ENCODE measurements at regions not wholly inside any gene's neighbourhood (a gene's known extent, or its start where the extent isn't known, plus 50 kb on each side); places are given as distances from the start of the nearest gene placed in this dataset.

DNA sequence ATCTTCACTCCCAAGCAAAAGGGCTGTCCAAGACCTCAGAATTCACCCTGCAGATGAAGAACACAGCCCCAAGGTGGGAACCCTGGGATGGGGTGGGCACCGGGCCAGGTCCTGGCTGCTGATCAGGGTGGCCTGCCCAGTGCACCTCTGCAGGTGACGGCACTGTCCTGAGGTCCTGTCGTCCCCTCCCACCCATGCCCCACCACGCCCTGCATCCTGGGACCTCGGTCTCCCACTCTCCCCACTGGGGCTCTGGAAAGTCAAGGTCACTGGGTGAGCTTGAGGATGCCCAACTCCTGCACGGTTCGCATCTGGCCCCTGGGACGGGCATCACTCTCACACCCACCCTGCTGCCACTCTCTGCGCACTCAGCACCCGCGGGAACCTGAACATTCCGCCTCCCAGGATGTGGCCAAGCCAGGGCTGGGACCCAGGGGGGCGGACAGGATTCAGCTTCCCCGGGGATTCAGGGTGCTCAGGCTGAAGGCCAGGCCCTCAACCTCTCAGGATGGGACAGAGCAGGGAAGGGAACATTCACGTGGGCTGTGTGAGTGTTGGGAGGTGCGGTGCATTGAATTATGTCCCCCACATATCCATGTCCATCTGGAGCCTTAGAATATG, 115.9 kb downstream of the CPZ start:
- peaks cover 0 to 17% (median 13%) of the 10 kb centered on the region in 3 donors for H3K9me3 Mint-ChIP-seq
- H3K27ac Mint-ChIP-seq, result no peak overlapping the region
- peaks cover 1% of the 10 kb centered on the region for H3K36me3 Mint-ChIP-seq
- no peaks in the 10 kb centered on the region for H3K4me1 Mint-ChIP-seq
- H3K4me3 Mint-ChIP-seq, result no peak overlapping the region
- H3K27me3 Mint-ChIP-seq, result no peaks in the 10 kb centered on the region

DNA sequence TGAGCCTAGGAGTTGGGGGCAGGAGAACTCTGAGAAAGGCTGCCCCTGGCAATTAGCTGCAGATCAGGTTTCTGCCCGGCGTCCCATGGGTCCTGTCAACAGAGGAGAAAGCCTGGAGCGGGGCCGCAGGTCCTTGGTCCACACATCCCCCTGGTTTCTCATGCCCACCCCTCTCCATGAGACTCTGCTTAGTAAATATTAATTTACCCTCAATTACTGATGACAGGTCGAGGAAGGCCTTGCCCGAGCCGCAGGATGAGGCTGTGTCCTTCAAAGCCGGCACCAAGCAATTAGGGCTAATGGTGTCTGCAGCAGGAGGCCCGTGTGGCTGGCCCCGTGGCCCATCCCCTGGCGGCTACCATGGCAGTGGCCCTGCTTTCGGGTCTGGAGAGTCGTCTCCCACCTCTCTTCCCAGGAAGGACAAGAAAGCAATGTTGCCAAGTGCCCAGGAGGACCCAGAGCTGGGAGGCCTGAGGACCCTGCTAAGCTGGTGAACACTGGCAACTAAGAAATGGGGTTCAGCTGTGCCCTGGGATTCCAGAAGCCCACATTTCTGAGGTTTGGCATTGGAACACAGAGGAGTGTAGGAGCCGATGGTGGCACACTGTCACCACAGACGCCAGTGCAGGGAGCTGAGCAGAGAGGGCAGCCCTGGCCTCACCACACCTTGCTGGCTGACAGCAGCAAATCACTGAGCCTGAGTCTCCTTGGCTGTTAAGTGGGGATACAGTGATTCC, 114.6 kb downstream of the CPZ start:
- H3K36me3 Mint-ChIP-seq, result peaks cover 1% of the 10 kb centered on the region
- H3K27ac Mint-ChIP-seq, result no peak overlapping the region
- no peaks in the 10 kb centered on the region for H3K4me1 Mint-ChIP-seq
- H3K9me3 Mint-ChIP-seq, result peaks cover 0 to 7% (median 0%) of the 10 kb centered on the region in 3 donors
- no peak overlapping the region for H3K4me3 Mint-ChIP-seq
- H3K27me3 Mint-ChIP-seq, result no peaks in the 10 kb centered on the region

DNA sequence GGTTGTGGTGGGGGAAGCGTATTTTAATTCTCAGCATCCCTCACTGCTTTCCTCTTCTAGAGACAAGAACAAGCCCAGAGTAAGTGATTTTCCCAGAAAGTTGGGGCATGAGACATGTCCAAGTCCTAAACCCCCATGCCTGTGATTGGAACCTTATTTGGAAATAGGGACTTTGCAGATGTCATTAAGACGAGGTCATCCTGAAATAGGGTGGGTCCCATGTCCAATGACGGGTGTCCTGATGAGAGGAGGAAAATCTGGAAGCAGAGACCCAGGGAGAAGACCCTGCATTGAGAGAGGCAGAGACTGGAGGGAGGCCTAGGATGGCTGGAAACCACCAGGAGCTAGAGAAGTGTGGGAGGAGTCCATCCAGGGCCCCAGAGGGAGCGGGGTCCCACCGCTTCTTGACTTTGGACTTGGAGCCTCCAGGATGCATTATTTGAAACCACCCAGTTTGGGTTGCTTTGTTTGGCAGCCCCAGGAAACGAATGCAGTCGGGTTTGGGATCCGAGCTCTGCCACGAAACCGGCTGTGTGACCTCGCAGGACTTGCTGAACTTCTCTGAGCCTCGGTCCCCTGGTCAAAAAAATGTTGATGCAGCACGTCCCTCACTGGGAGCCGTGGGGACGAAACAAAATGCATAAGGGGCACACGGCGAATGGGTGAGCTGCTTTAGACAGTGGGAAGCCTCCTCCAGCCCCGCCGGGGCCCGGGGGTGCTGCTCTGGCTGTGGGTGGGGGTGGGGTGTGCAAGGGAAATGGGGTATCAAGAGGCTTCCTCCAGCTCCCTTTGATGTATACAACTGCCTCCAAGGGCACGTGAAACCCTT, 113.9 kb downstream of the CPZ start:
- Mint-ChIP-seq H3K27ac (no peak overlapping the region), H3K36me3 (peaks cover 1% of the 10 kb centered on the region), H3K9me3 (peaks cover 0 to 7% (median 0%) of the 10 kb centered on the region in 3 donors), H3K4me1 (no peaks in the 10 kb centered on the region), H3K27me3 (no peaks in the 10 kb centered on the region), H3K4me3 (no peak overlapping the region)

DNA sequence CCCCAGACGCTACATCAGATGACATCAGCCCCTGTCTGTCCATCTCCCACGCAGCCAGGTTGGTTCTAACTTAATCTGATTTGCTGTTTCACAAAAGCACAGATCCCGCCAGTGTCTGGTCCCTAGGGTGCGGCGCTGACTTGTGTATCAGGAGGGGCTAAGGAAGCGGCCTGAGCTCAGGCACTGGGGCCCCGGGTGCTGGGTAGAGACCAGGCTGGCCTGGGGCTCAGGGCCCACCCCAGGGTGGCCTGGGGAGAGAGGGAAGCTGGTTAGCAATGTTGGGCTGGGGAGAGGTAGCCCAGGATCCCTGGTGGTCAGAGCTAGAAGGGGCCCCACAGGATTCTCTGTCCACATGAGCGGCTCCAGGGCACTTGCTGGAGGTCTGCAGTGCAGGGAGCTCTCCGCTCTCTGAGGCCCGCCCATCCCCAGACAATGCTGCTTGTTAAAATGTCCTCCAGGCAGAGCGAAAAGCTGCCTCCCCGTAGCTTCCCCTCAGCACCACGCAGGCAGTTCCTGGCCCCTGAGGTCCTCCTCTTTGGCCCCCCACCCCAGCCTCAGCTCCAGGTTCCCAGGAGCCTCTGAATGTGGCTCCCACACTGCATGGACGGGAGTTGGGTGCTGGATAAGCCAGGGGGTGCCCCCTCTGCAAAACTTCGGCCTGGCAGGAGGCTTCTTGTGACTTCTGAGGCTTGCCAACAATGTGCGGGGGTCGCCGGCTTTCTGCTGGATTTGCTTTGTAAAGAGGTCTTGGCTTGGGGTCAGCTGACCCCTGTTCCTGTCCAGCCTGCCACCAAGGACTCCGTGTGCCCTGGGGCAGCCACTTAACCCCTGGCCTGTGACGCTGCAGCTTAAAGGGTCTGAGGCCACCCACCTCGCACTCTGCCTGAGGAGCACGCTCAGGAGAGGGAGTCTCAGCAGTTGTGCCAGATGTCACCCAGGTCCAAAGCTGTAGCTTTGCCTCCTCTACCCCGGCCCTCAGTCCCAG, 112.9 kb downstream of the CPZ start:
- Mint-ChIP-seq H3K27me3 (no peaks in the 10 kb centered on the region), H3K27ac (no peak overlapping the region), H3K36me3 (peaks cover 1% of the 10 kb centered on the region), H3K9me3 (peaks cover 0 to 3% (median 0%) of the 10 kb centered on the region in 3 donors), H3K4me3 (no peak overlapping the region), H3K4me1 (no peaks in the 10 kb centered on the region)

DNA sequence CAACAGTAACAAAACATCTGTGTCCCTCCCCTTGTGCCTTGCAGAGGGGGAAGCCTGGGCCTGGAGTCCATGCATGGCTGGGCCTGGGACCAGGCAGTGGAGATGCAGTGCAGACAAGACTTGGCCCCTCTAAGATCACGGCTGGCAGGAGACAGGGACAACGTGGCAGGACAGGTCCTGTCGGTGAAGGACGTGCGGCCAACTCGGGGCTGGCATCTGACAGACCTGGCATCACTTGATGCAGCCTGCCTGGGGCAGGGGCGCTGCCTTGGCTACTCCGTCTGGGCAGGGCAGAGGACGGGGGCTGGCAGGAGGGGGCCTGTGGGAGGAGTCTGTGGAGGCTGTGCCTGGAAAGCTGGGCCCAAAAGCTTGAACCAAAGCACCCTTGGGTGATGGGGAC, 112.1 kb downstream of the CPZ start:
- H3K4me1 Mint-ChIP-seq, result no peaks in the 10 kb centered on the region
- H3K4me3 Mint-ChIP-seq, result no peak overlapping the region
- H3K36me3 Mint-ChIP-seq, result peaks cover 1% of the 10 kb centered on the region
- peaks cover 0 to 3% (median 0%) of the 10 kb centered on the region in 3 donors for H3K9me3 Mint-ChIP-seq
- no peak overlapping the region for H3K27ac Mint-ChIP-seq
- no peaks in the 10 kb centered on the region for H3K27me3 Mint-ChIP-seq

DNA sequence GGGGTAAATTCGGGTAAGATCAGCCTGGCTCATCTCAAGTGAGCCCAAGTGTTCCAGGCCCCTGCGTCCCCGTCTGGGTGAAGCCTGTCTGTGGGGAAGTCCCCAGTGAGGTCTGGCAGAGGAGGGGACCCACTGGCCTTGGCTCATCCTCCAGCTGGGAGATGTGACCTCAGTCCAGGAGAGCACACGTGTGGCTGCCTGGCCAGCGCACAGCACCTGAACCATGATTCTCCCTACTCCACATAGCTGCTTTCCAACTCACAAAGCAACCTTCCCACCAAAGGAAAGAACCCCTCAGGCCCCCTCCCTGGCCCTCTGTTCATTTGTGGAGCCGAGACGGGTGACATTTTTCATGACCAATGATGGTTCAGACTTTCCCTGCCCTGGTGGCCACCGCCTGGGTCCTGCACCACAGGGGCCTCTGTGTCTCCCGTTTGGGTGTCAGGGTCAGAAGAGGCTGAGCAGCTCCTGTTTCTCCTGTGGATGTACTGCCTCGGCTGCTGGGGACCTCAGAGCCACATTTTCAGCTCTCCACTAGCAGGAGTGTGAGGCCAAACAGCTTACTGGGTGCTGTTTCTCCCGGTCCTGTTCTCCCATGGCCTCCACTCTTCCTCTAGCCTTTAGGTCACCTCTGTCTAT, 111.4 kb downstream of the CPZ start:
- H3K9me3 Mint-ChIP-seq, result peaks cover 0 to 3% (median 0%) of the 10 kb centered on the region in 3 donors
- H3K36me3 Mint-ChIP-seq, result peaks cover 1% of the 10 kb centered on the region
- no peak overlapping the region for H3K27ac Mint-ChIP-seq
- H3K27me3 Mint-ChIP-seq, result no peaks in the 10 kb centered on the region
- H3K4me3 Mint-ChIP-seq, result no peak overlapping the region
- H3K4me1 Mint-ChIP-seq, result no peaks in the 10 kb centered on the region

DNA sequence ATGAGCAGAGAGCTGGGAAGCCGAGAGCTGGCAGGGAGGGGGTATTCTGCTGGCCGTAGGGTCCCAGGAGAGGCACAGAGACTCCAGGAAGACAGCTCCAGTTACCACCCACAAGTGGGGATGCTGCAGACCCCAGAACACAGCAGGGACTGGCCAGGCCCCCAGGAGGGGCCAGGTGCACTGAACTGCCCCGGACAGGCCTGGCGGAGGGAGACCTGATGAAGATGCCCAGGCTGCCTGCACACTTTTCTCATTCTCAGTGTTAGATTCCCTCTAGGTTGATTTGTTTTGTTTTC, 110.8 kb downstream of the CPZ start:
- Mint-ChIP-seq H3K27ac (no peak overlapping the region), H3K4me3 (no peak overlapping the region)

DNA sequence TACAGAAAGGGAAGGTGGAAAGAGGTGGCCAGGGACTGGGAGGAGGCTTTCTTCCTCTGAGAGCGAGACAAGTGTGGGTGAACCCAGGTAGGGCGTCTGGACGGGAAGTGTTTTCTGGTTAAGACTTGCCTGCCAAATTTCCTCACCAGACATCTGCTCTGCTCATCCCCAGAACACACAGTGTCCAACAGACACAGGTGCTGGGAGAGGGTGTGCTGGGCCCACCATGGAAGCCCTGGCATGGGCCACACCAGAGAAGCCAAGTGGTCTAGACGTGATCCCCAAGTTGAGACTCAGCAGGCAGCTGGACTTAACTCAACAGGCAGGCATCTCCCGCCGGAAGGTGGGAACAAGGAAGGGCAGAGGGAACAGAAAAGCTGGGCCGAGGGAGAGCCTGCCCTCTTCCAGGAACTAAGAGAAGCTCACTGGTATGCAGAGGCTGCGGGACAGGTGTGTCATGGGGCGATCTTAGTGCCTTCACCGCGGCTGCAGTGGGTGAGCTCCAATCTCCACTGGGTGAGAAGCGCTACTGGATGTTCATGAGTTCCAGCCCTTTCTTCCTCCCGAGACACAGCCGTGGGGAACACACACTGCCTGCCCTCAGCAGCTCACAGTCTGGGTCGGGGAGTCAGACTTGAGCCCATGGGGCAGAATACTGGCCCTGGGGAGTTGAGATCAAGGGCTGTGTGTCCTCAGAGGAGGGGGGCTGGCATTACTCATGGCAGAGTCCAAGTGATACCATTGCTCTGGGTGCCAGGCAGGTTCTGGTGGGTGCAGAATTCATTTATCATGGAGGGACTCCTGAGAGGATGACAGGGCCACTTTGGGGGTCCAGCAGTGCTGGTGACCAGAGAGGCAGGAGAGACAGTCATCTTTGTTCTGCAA, 110.2 kb downstream of the CPZ start:
- Mint-ChIP-seq H3K4me3 (no peak overlapping the region), H3K4me1 (no peaks in the 10 kb centered on the region), H3K9me3 (peaks cover 0 to 4% (median 0%) of the 10 kb centered on the region in 3 donors), H3K27ac (no peak overlapping the region), H3K36me3 (no peaks in the 10 kb centered on the region), H3K27me3 (no peaks in the 10 kb centered on the region)

More for the DNA sequence above, 110.8 kb downstream of the CPZ start:
- Mint-ChIP-seq H3K27me3 (no peaks in the 10 kb centered on the region), H3K4me1 (no peaks in the 10 kb centered on the region), H3K36me3 (no peaks in the 10 kb centered on the region), H3K9me3 (peaks cover 0 to 3% (median 0%) of the 10 kb centered on the region in 3 donors)

DNA sequence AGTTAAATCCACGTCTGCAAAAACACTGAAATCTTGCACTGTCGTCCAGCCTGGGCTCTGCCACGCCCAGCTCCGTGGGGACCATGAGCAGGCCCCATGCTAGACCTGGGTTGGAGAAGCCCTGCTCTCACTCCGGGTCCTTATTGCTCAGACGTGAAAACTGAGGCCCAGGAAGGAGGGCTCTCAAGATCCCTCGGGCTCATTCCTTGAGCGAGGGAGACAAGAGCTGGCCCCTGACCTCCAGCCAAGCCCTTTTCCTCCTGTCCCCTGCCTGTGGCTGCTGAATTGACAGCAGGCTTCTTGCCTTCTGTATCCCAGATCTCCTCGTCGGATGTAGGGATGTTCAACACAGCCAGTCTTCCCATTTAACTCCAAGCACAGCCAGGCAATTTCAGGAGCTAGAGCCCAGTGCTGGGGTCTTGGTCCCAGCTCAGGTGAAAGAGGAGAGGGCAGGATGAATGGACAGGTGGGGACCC, 109.5 kb downstream of the CPZ start:
- Mint-ChIP-seq H3K27ac (no peak overlapping the region), H3K36me3 (no peaks in the 10 kb centered on the region), H3K4me1 (no peaks in the 10 kb centered on the region), H3K27me3 (no peaks in the 10 kb centered on the region), H3K4me3 (no peak overlapping the region), H3K9me3 (peaks cover 2 to 6% (median 4%) of the 10 kb centered on the region in 3 donors)

DNA sequence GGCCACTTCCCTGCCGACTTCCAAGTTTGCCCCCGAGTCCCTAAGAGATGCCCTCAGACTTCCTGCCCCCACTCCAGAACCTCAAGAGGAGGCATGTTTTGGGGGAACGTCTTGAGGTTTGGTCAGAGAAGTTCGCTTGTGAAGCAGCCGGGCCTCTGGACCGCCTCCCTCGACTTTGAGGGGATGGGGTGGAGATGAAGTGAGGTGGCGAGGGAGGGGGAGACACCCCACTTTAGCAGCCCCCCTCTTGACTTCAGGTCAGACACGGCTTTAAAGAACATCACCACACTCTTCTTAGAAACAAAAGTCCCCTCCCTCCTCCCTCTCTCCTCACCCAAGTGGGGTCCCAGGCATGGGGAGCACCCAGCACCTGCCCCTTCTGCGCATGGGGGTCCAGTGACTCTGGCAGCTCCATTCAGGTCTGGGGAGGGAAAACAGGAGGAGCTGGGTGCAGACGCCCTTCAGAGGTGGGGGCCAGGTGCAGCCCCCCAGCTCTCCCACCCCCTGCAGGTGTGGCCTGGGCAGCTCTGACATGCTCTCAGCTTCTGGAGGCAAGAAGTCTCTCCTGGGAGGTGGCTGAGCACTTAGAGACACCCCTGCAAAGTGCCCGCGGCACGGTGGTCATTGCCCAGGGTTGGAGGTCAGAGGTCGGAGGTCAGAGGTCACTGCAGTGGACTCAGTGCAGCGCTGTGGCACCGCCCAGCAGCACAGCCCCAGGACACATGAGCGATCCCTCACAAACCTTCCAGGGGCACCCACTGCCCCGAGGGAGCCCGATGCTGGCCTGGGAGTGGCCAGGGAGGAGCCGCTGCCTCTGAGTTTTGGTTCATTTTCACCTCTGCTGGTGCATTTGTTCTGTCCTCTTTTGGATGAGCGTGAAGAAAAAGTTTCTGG, 108.8 kb downstream of the CPZ start:
- H3K9me3 Mint-ChIP-seq, result peaks cover 2 to 6% (median 4%) of the 10 kb centered on the region in 3 donors
- H3K27me3 Mint-ChIP-seq, result no peaks in the 10 kb centered on the region
- no peak overlapping the region for H3K27ac Mint-ChIP-seq
- H3K4me1 Mint-ChIP-seq, result no peaks in the 10 kb centered on the region
- H3K36me3 Mint-ChIP-seq, result no peaks in the 10 kb centered on the region
- no peak overlapping the region for H3K4me3 Mint-ChIP-seq

DNA sequence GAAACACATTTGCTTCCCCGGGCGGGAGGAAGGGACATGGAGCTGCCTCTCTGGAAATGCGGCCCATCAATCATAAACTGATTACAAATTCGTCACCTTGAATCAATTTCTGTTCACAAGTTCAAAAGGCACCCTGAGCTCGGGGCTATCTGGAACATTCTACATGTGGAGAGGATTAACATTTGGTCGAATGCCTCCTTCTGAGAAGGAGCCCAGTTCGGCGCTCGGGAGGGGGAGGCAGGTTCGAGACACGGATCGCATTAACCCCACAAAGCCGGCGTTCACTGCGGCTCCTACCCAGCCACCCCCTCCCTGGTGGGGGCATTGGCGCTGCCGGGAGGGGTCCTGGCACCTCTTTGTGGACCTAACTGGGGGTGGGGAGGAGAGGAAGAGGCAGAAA, 108.0 kb downstream of the CPZ start:
- no peak overlapping the region for H3K4me3 Mint-ChIP-seq
- H3K36me3 Mint-ChIP-seq, result no peaks in the 10 kb centered on the region
- H3K9me3 Mint-ChIP-seq, result peaks cover 2 to 5% (median 4%) of the 10 kb centered on the region in 3 donors
- no peaks in the 10 kb centered on the region for H3K4me1 Mint-ChIP-seq
- no peak overlapping the region for H3K27ac Mint-ChIP-seq
- H3K27me3 Mint-ChIP-seq, result no peaks in the 10 kb centered on the region

DNA sequence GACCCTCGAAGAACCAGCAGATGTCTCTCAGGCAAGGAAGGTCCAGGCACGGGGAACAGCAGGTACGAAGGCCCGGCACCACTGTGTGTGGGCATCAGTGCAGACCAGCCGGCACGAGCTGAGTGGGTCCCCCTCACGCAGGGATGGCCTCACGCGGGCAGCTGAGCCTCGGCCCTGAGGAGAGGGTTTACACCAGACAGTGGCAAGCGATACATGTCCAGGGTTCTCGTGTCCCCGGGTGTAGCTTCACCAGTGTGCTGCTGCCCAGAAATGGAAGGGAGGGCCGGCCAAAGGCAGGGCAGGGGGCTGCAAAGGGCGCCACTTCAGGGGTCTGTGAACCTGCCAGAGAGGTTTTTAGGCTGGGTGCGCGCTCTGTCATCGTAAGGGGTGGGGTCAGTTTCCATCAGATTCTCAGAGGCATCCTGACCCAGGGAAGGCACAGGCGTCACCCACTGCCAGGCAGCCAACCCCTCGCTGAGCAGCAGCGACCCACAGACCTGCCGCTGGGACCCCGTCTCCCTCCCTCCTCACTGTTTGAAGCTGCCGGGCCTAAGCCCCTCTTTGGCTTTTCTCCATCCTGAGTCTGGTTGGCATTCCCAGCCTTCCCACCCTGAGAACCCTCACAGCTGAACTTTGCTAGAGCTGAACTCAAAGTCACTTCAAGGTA, 107.0 kb downstream of the CPZ start:
- H3K27me3 Mint-ChIP-seq, result no peaks in the 10 kb centered on the region
- H3K4me1 Mint-ChIP-seq, result no peaks in the 10 kb centered on the region
- no peak overlapping the region for H3K27ac Mint-ChIP-seq
- H3K9me3 Mint-ChIP-seq, result peaks cover 2 to 5% (median 4%) of the 10 kb centered on the region in 3 donors
- H3K36me3 Mint-ChIP-seq, result no peaks in the 10 kb centered on the region
- no peak overlapping the region for H3K4me3 Mint-ChIP-seq

Data from IgD-negative memory B cell (primary cell).